Heart right ventricle (tissue), 16 donors: ENCODE measurements at regions not wholly inside any gene's neighbourhood (a gene's known extent, or its start where the extent isn't known, plus 50 kb on each side); places are given as distances from the start of the nearest gene placed in this dataset.

Experiments
- ATAC-seq, 8 donors: fragments of 200-7000 bp; cut with Tn5 transposase; one replicate each; pipeline ENCODE4 v1.9.1; 2020; ENCODE audit warnings: mild to moderate bottlenecking in 8 of 8, moderate library complexity in 8 of 8, moderate number of reproducible peaks in 1 of 8
- DNase-seq, 2 donors: peaks; one replicate each; pipeline ENCODE4 v3.0.0-alpha.2; 2020
- H3K27ac ChIP-seq, 10 donors: fragments of 200-600 bp; sonication (generic) in 2 of 10; one replicate each; pipeline versions ENCODE4 v1.5.0 to v1.8.0; 2020 to 2022; ENCODE audit warnings: mild to moderate bottlenecking in 3 of 10
- H3K27me3 ChIP-seq, 7 donors: fragments of 200-600 bp; one replicate each; pipeline ENCODE4 v1.8.0; 2021 to 2022; ENCODE audit warnings: mild to moderate bottlenecking in 2 of 7
- H3K36me3 ChIP-seq, 9 donors: fragments of 200-600 bp; sonication (generic) in 1 of 9; one replicate each; pipeline versions ENCODE4 v1.5.0 to v1.8.0; 2020 to 2022; ENCODE audit warnings: mild to moderate bottlenecking in 2 of 9
- H3K4me1 ChIP-seq, 9 donors: fragments of 200-600 bp; sonication (generic) in 1 of 9; one replicate each; pipeline versions ENCODE4 v1.5.0 to v1.8.0; 2020 to 2022; ENCODE audit warnings: mild to moderate bottlenecking in 4 of 9
- H3K4me3 ChIP-seq, 10 donors: fragments of 200-600 bp; sonication (generic) in 2 of 10; one replicate each; pipeline versions ENCODE4 v1.5.0 to v1.8.0; 2020 to 2022; ENCODE audit warnings: mild to moderate bottlenecking in 7 of 10, moderate library complexity in 2 of 10
- H3K9me3 ChIP-seq, 11 donors: fragments of 200-600 bp in 10 of 11; sonication (generic) in 2 of 11; one replicate each; pipeline versions ENCODE4 v1.5.0 to v1.8.0; 2013 to 2022; ENCODE audit warnings: mild to moderate bottlenecking in 2 of 11, control low read depth in 1 of 11, moderate library complexity in 1 of 11
- CTCF ChIP-seq, 9 donors: fragments of 200-600 bp; sonication (generic) in 2 of 9; IDR thresholded peaks; one replicate each; pipeline versions ENCODE4 v1.5.0 to v1.8.0; 2021 to 2022; ENCODE audit warnings: antibody characterized with exemption in 9 of 9, mild to moderate bottlenecking in 5 of 9, moderate library complexity in 1 of 9
- WGBS, 2 donors: extraction: QIAGEN DNeasy Blood & Tissue Kit; methylation state at CpG; one replicate each; pipeline ENCODE4 v1.1.7; 2013; ENCODE audit warnings: inconsistent platforms in 1 of 2; 5-methylcytosine and 5-hydroxymethylcytosine counted together
- intact Hi-C, 10 donors: fragments of 100-400 bp; cut with DNase I; formaldehyde crosslinking; loops; one replicate each; pipeline versions ENCODE4 v1.11.1 to v1.14.2; 2022
- donor health status: Arrhythmogenic right ventricular cardiomyopathy.
- donor health status: ischemic (EF 13 %, LVEDD 7.1; RV severe dilation, severe dysfunction).
- donor health status: healthy with polysubstance abuse.
- donor health status: DM: no; HTN: yes; CAD: no.
- donor health status: DM: no; HTN: no; CAD: no.
- donor health status: ischemic (EF 25% LVEDD 6.9; RV normal size, moderate dysfunction).
- donor health status: ischemic (EF 25% LVEDD 5.7; RV mildly dilated, moderate dysfunction).
- donor health status: healthy.
- donor health status: DM: yes; HTN: yes; CAD: no.
- donor health status: Ischemic cardiomyopathy.
- donor health status: ischemic (EF 35%, LVEDD 5.7; RV mildly dilated, moderate dysfunction).
- donor health status: nonischemic (EF 11% LVEDD 7.7; RV severe dilation, severe dysfunction).
- donor health status: DM: yes; HTN: yes; CAD: no.
- donor health status: PGD.
- donor health status: ischemic (EF 29% LVEDD 5.4; RV normal size, mild dysfunction).
- donor health status: nonischemic (EF 23%, LVEDD 6.1; RV moderate dilation, normal function).

- H3K27ac ChIP-seq: no peak overlapping the region
- H3K9me3 ChIP-seq: peaks cover 0 to 4% (median 0%) of the 10 kb centered on the region in 11 donors
- no peaks in the 10 kb centered on the region for H3K4me1 ChIP-seq
- intact Hi-C loops: no loop called here
- no peak overlapping the region for H3K4me3 ChIP-seq
- no peak for TF ChIP-seq CTCF (IDR thresholded peaks at IDR 0.05)
- DNase-seq: no peak
- H3K36me3 ChIP-seq: no peaks in the 10 kb centered on the region
- H3K27me3 ChIP-seq: peaks cover 0 to 4% (median 0%) of the 10 kb centered on the region in 7 donors
- WGBS, 2 donors: 88 to 94% methylated on average over 9 of the region's 9 CpGs
- ATAC-seq: no peak
Measured at GRCh38 chr5:3333105-3333504, 262.5 kb upstream of the IRX1 start.

- Histone ChIP-seq H3K4me1 (no peaks in the 10 kb centered on the region), H3K9me3 (peaks cover 0 to 6% (median 0%) of the 10 kb centered on the region in 11 donors), H3K36me3 (no peaks in the 10 kb centered on the region), H3K4me3 (no peak overlapping the region), H3K27ac (no peak overlapping the region), H3K27me3 (peaks cover 0 to 4% (median 0%) of the 10 kb centered on the region in 7 donors)
- no peak for ATAC-seq
- DNase-seq: no peak
- 87 to 92% methylated on average over 6 of the region's 6 CpGs for WGBS, 2 donors
- TF ChIP-seq CTCF (IDR thresholded peaks at IDR 0.05): no peak
- intact Hi-C loops: no loop called here
Measured at GRCh38 chr5:3331819-3332218, 263.8 kb upstream of the IRX1 start.

GRCh38 chr5:3330442-3330841, 265.2 kb upstream of the IRX1 start:
- no peaks in the 10 kb centered on the region for H3K4me1 ChIP-seq
- 91 to 94% methylated on average over 6 of the region's 6 CpGs for WGBS, 2 donors
- ATAC-seq: no peak
- no peak overlapping the region for H3K4me3 ChIP-seq
- no peak for TF ChIP-seq CTCF (IDR thresholded peaks at IDR 0.05)
- H3K36me3 ChIP-seq: no peaks in the 10 kb centered on the region
- H3K9me3 ChIP-seq: peaks cover 0 to 10% (median 0%) of the 10 kb centered on the region in 11 donors
- intact Hi-C loops: no loop called here
- DNase-seq: no peak
- H3K27me3 ChIP-seq: peaks cover 0 to 2% (median 0%) of the 10 kb centered on the region in 7 donors
- H3K27ac ChIP-seq: no peak overlapping the region

- Histone ChIP-seq H3K36me3 (no peaks in the 10 kb centered on the region), H3K27me3 (peaks cover 0 to 2% (median 0%) of the 10 kb centered on the region in 7 donors), H3K27ac (no peak overlapping the region), H3K9me3 (peaks cover 0 to 14% (median 0%) of the 10 kb centered on the region in 11 donors), H3K4me1 (no peaks in the 10 kb centered on the region), H3K4me3 (no peak overlapping the region)
- DNase-seq: no peak
- WGBS, 2 donors: 46 to 51% methylated on average over 4 of the region's 4 CpGs
- peak in 1 of 8 donors; percentile 58 for ATAC-seq
- TF ChIP-seq CTCF (IDR thresholded peaks at IDR 0.05): no peak
- intact Hi-C loops: no loop called here
Measured at GRCh38 chr5:3329427-3329826, 266.2 kb upstream of the IRX1 start.
